GM21737 (cell line): ENCODE measurements at regions not wholly inside any gene's neighbourhood (a gene's known extent, or its start where the extent isn't known, plus 50 kb on each side); places are given as distances from the start of the nearest gene placed in this dataset.

Experiments used
- ATAC-seq: cut with Tn5 transposase; IDR thresholded peaks from one replicate; pipeline ENCODE4 v1.9.1; 2021; ENCODE audit warnings: mild to moderate bottlenecking, moderate library complexity; ENCODE audit not compliant: unreplicated experiment

GRCh38 chr11:112579282-112579681 lies 318.6 kb upstream of the PLET1 start:
- no peak for ATAC-seq

DNA sequence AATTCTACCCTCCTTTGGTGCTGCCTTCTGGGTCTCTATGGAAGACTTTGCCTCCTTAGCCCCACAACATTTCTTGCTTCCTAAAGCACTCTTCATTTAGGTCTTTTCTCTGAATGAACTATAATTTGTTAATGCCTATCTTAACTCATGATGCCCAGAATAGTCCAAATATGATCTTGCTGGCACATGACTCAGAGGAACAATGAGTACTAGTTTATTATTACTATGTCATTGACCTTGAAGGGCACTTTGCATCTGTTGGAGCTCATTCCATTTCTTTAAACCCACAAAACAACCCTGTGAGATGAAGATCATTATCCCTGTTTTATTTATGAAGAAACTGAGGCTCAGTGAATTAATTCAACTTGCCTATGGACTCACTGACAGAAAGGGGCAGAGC lies 320.2 kb upstream of the PLET1 start:
- no peak for ATAC-seq

- no peak for ATAC-seq
Measured at GRCh38 chr11:112581747-112582146, 321.1 kb upstream of the PLET1 start.

DNA sequence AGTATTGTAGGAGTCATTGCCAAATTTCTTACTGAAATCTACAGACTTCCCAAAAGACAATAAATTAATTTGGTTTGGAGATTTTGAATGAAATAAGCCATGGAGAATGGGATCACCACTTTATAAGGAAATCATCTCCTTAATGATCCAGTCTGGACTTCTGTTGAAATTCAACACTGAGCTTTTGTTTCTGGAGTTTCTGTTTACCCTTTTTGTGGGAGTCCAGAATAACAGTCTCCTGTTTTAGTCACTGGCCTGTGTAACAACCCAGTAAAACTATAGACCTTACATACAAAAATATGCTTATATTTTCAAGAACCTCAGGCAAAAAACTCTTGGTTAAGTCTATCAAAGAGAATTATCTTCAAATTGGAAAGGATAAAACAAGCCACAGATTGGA lies 321.7 kb upstream of the PLET1 start:
- ATAC-seq = no peak

GRCh38 chr11:112583261-112583893 lies 322.7 kb upstream of the PLET1 start:
- peak; percentile 84 for ATAC-seq

DNA sequence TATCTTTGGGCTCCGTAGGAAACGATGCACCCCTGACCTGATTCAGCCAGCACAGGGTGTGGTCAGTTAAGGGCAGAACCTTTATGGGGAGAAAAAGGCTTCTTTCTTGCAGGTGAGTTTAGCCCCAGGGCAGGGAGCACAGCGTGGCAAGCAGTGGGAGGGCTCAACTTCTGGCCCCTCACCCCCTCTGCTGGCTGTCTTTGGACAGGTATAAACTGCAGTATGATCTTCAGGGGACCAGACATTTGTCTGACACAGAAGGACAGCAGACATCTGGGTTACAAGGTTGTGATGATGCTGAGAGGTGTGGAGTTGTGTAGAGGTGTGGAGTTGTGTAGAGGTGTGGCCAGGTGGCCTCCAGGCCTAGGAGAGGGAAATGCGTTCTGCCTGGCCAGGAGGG lies 324.0 kb upstream of the PLET1 start:
- no peak for ATAC-seq

GRCh38 chr11:112587664-112588063 lies 327.0 kb upstream of the PLET1 start:
- ATAC-seq = no peak

DNA sequence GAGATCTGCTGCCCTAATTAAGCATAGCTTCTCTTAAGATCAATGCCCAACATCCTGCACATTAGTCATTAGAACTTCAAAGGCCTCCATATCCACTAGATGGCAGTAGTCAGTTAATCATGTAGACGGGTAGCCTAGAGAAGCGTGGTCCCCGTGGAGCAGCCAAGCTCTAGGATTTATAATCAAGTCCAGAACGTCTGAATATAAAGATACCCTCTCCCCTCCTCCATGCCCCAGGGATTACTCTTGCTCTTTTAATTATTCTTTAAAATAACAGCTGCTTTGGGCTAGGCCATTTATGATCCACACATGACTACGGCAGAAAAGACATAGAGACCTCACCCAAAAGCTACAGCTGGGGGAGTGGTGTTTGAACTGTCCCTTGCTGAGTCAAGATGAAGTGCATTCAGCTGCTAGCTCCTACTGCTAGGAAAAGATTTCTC lies 327.6 kb upstream of the PLET1 start:
- ATAC-seq = no peak

DNA sequence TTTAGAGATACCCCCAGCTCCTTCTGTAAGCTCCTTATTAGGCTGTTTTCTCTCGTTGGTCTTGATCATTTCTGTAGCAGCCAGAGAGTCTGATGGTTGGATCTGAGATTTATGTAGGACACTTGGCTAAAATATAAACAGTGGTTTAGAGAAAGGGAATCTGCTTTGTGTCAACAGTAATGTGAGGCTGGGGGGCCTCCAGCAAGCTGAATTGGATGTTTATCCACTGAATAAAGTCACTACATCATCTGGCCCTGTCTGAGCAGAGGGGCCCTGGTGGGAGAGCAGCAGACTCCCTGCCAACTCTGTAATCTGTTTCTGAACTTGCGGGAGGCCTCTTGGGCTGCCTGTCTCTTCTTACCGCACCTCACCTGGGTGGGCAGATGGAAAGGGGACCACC lies 328.5 kb upstream of the PLET1 start:
- no peak for ATAC-seq

- ATAC-seq = no peak
Measured at GRCh38 chr11:112590764-112591163, 330.1 kb upstream of the PLET1 start.

- ATAC-seq = no peak
Measured at GRCh38 chr11:112593440-112593839, 332.8 kb upstream of the PLET1 start.

- ATAC-seq = no peak
Measured at GRCh38 chr11:112596324-112596723, 335.7 kb upstream of the PLET1 start.

DNA sequence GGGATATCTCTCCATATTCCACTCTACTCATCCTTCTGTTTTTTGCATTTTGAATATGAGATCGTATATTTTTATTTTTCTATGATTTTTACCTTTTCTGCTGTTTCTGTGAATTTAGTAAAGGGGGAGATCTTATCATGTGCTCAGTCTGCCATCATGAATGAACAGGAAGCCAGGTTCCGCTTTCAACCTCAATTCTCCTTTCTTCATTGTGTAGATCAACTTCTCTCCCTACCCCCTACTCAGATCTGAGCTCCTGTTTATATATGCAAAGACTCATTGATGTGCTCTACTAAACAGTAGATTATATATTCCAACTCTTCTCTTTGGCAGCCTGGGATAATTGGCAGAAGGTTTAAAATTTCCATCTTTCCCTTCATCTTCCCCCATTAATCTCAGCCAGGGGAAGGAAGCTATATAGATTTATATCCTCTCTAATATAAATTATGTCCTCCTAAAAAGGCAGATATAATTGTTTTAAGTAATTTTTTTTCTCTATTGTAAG lies 336.7 kb upstream of the PLET1 start:
- ATAC-seq = no peak

- no peak for ATAC-seq
Measured at GRCh38 chr11:112599265-112599664, 338.6 kb upstream of the PLET1 start.

DNA sequence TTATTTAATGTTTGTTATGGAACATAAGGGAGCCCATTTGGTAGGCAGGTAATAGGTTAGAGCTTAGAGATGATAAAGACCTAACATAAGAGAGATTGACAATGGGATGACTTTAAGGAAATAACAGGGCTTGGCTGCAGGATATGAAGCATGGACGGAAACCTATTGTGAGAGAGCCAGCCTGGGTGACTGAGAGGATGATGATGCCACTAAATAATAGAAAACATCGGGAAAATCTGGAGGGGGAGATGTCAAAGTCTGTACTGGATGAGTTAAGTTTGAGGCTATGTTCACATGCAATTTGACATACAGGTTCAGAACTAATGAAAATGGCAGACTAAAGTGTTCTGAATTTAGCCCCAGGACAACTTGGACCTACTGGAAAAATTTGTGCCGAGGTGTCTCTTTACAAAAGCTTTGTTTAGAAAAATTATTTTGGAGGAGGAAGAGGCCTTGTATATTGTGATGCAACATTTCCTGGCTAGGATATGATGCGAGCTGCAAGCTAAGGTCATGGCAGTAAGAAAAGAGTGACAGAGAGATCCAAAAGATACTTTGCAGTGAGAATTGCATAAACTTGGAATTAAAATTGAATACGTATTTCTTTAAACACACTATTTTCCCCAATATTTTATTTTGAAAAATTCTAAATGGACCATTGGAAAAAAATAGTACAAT lies 339.3 kb upstream of the PLET1 start:
- ATAC-seq = no peak

- ATAC-seq = no peak
Measured at GRCh38 chr11:112605093-112605666, 344.5 kb upstream of the PLET1 start.

DNA sequence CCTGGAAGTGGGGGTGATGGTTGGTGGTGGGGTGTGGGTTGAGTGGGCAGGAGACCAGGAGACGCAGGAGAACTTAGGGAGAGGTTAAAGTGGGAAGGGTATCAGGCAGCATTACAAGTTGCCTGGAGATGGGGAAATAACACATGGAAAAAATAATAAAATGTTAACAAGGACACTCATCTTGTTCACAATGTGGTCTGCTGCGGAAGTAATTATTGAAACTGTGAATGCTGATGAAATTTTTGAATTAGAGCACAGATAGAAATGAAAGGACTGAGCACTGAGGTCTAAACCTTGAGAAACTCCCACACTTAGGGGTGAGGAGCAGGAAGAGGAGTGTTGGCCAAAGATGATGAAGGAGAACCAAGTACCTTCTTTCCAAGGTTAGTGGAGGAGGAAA lies 346.0 kb upstream of the PLET1 start:
- no peak for ATAC-seq

DNA sequence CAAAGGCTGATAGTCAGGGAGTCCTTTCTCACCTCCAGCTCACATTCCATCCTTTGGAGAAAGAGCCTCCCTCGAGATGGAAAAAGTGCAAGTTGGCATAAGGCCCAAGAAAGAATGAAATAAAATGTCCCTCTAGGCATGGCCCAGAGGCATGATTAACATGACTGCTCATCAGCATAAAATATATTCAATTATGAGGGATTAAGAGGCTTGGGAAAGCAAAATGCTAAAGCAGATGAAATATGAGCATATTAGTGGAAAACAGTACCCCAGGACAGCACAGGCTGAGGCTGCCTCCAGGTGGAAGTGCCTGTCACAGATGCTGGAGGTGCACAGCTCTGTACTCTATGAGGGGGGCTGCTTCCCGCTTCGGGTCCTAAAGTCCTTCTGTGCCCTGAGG lies 347.8 kb upstream of the PLET1 start:
- no peak for ATAC-seq

- ATAC-seq = no peak
Measured at GRCh38 chr11:112610494-112610893, 349.8 kb upstream of the PLET1 start.

GRCh38 chr11:112610996-112611750 lies 350.0 kb upstream of the NCAM1 start:
- ATAC-seq = no peak

DNA sequence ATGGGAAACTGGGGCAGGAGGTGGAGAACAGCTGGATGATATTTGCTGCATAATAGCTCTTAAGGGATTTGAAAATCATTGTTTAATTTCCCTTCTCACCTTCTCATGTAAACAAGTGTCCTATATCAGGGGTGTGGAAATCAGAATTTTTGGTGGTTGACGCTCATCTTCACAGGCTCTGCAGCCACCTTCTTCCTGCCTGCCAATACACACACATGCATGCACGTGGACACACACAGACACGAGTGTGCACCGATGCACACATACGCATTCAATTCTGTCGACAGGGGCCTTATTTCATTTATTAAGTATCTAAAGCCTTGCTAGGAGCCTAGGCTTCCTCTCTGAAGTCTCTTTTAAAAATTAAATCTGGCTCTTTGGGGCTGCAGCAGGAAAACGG lies 349.4 kb upstream of the NCAM1 start:
- no peak for ATAC-seq
